T-cell (primary cell): ENCODE measurements at regions not wholly inside any gene's neighbourhood (a gene's known extent, or its start where the extent isn't known, plus 50 kb on each side); places are given as distances from the start of the nearest gene placed in this dataset.
"Not testable (repeated sequence)": the region's sequence is repeated elsewhere in the genome, so short reads cannot be mapped to it uniquely, and the experiment has no call there.

Experiments
- ATAC-seq, 4 experiments: fragments of 200-7000 bp in 3 of 4; fragments of 150-1000 bp in 1 of 4; cut with Tn5 transposase; replicated peaks in 1 of 4; 1 replicate in 3 of 4; 2 replicates in 1 of 4; pipeline ENCODE4 v1.10.0; 2021; ENCODE audit warnings: moderate library complexity in 3 of 4, mild to moderate bottlenecking in 2 of 4, moderate number of reproducible peaks in 1 of 4
- CTCF ChIA-PET, 2 donors: fragments of 300-600 bp; sonication (Branson Sonifier 250); formaldehyde crosslinking; loops; one replicate each; lab custom pipeline; 2022; ENCODE audit warnings: antibody characterized with exemption in 2 of 2; lab: Charles Lee
- POLR2A ChIA-PET, 2 donors: fragments of 300-600 bp; sonication (Branson Sonifier 250); formaldehyde crosslinking; loops; one replicate each; lab custom pipeline; 2022; ENCODE audit warnings: antibody characterized with exemption in 2 of 2; lab: Charles Lee
- DNase-seq, 35 experiments: peaks; one replicate each; pipeline versions ENCODE4 v3.0.0 to v3.0.0-alpha.2; 2013 to 2023
- H3K27ac ChIP-seq: one replicate; pipeline ENCODE4 v1.5.1; 2013; ENCODE audit warnings: low read length
- H3K27me3 ChIP-seq, 2 experiments: replicated peaks in 1 of 2; 1 replicate in 1 of 2; 2 replicates in 1 of 2; pipeline versions ENCODE4 v1.6.1 to v1.7.0; 2013; ENCODE audit warnings: low read length in 1 of 2, mixed read lengths in 1 of 2; ENCODE audit not compliant: control insufficient read depth in 2 of 2, insufficient read depth in 2 of 2; ENCODE audit errors: extremely low read depth in 1 of 2
- H3K36me3 ChIP-seq, 2 donors: 1 replicate in 1 of 2; 2 replicates in 1 of 2; pipeline versions ENCODE4 v1.6.1 to v1.7.0; 2013; ENCODE audit warnings: low read length in 1 of 2; ENCODE audit not compliant: control insufficient read depth in 2 of 2, insufficient read depth in 1 of 2; ENCODE audit errors: extremely low read depth in 1 of 2
- H3K4me1 ChIP-seq, 2 experiments: 1 replicate in 1 of 2; 2 replicates in 1 of 2; pipeline versions ENCODE4 v1.6.1 to v1.7.0; 2013; ENCODE audit warnings: low read length in 2 of 2, mixed read lengths in 1 of 2; ENCODE audit not compliant: insufficient read depth in 2 of 2, control insufficient read depth in 1 of 2; ENCODE audit errors: extremely low read depth in 1 of 2
- H3K4me3 ChIP-seq, 2 donors: 1 replicate in 1 of 2; 2 replicates in 1 of 2; pipeline versions ENCODE4 v1.5.1 to v1.7.0; 2013; ENCODE audit warnings: mild to moderate bottlenecking in 2 of 2, low read length in 1 of 2, moderate library complexity in 1 of 2; ENCODE audit not compliant: control insufficient read depth in 1 of 2; ENCODE audit errors: extremely low read depth in 1 of 2
- H3K9me3 ChIP-seq: 2 replicates; pipeline ENCODE4 v1.7.0; 2013
- H3K27ac Mint-ChIP-seq, 2 donors: one replicate each; pipeline ENCODE4 v1.8.0; 2020 to 2021; ENCODE audit warnings: mild to moderate bottlenecking in 2 of 2, mixed read lengths in 2 of 2
- H3K27me3 Mint-ChIP-seq, 2 donors: one replicate each; pipeline ENCODE4 v1.8.0; 2021 to 2022; ENCODE audit warnings: mixed read lengths in 2 of 2
- H3K36me3 Mint-ChIP-seq: one replicate; pipeline ENCODE4 v1.8.0; 2021; ENCODE audit warnings: mixed read lengths
- H3K4me1 Mint-ChIP-seq, 3 donors: one replicate each; pipeline ENCODE4 v1.8.0; 2020 to 2022; ENCODE audit warnings: mixed read lengths in 3 of 3, mild to moderate bottlenecking in 1 of 3
- H3K4me3 Mint-ChIP-seq, 3 donors: one replicate each; pipeline ENCODE4 v1.8.0; 2020 to 2022; ENCODE audit warnings: mild to moderate bottlenecking in 3 of 3, mixed read lengths in 3 of 3, moderate library complexity in 3 of 3
- H3K9me3 Mint-ChIP-seq, 3 donors: one replicate each; pipeline ENCODE4 v1.8.0; 2020 to 2022; ENCODE audit warnings: mixed read lengths in 3 of 3
- WGBS: methylation state at CpG from one replicate; pipeline ENCODE4 v1.1.5; 2013; ENCODE audit warnings: missing lambda C conversion rate; ENCODE audit not compliant: insufficient coverage; 5-methylcytosine and 5-hydroxymethylcytosine counted together

DNA sequence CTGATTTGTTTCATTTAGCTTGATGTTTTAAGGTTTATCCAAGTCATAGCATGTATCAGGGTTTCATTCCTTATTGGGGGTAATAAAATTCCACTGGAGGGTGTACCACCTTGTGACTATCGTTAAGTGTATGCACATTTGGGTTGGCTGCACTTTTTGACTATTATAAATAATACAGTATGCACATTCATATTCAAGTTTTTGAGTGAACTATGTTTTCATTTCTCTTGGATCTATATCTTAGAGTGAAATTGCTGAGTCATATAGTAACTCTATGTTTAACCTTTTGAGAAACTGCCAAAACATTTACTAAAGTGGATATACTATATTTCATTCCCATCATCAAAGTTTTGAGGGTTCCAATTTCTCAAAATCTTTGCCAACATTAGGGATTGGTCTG is 952.7 kb downstream of the TDRD15 start:
- CTCF ChIA-PET: no interaction called here
- Histone ChIP-seq H3K27ac (no peak overlapping the region), H3K9me3 (peaks cover 4% of the 10 kb centered on the region), H3K27me3 (no peaks in the 10 kb centered on the region), H3K4me3 (no peak overlapping the region), H3K36me3 (no peaks in the 10 kb centered on the region), H3K4me1 (no peaks in the 10 kb centered on the region)
- H3K9me3 Mint-ChIP-seq: peaks cover 15 to 26% (median 15%) of the 10 kb centered on the region in 3 donors
- H3K36me3 Mint-ChIP-seq: no peaks in the 10 kb centered on the region
- no peak overlapping the region for H3K4me3 Mint-ChIP-seq
- DNase-seq (no peak), ATAC-seq (no peak)
- POLR2A ChIA-PET: no interaction called here
- H3K27ac Mint-ChIP-seq: no peak overlapping the region
- no CpG with 5 or more reads among the region's 1 CpG for WGBS
- no peaks in the 10 kb centered on the region for H3K27me3 Mint-ChIP-seq
- H3K4me1 Mint-ChIP-seq: no peaks in the 10 kb centered on the region

DNA sequence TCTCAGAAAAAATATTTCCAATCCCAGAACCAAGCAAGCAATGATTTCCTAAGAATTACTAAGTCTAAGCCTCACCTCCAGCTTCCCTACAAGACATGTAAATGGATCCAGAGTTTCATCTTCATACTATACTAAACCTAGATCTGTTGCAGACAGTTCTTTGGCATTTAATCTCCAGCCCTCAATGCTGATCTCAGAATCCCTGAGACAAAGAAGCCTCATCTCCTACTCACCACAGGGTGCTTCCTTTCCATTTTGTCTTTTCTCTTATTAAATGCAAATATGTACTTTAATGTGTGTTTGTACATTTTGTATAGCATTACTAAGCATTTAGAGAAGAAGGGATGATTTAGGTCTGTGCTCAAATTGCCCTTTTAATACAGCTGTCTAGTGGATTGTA is 954.9 kb downstream of the TDRD15 start:
- Mint-ChIP-seq H3K4me1 (no peaks in the 10 kb centered on the region), H3K27ac (no peak overlapping the region), H3K36me3 (no peaks in the 10 kb centered on the region), H3K4me3 (no peak overlapping the region), H3K27me3 (no peaks in the 10 kb centered on the region), H3K9me3 (peaks cover 6 to 13% (median 10%) of the 10 kb centered on the region in 3 donors)
- peaks cover 4% of the 10 kb centered on the region for H3K9me3 ChIP-seq
- no peaks in the 10 kb centered on the region for H3K27me3 ChIP-seq
- DNase-seq (no peak), ATAC-seq (no peak)
- ChIA-PET POLR2A (no interaction called here), CTCF (no interaction called here)
- no peak overlapping the region for H3K4me3 ChIP-seq
- no peaks in the 10 kb centered on the region for H3K4me1 ChIP-seq
- H3K36me3 ChIP-seq: no peaks in the 10 kb centered on the region
- H3K27ac ChIP-seq: no peak overlapping the region

DNA sequence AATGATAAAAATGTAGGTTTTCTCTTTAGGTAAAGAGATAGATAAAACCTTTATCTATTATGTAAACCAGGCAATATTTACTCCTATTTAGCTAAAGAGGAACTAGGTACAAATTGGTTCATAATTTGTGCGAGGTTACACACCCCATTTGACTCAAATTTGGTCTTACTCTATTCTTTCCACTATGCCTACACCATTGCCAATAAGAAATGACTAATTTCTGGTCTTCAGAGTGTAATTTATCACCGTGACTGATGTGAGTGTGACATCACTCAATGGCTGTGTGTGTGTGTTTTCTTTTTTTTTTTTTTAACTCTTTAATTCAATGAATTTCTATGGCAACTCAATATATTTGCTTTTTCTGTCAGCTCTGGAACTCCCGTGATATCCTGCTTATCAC is 955.8 kb downstream of the TDRD15 start:
- no peak for DNase-seq
- Histone ChIP-seq H3K36me3 (no peaks in the 10 kb centered on the region), H3K9me3 (peaks cover 4% of the 10 kb centered on the region), H3K4me1 (no peaks in the 10 kb centered on the region), H3K27me3 (no peaks in the 10 kb centered on the region), H3K27ac (no peak overlapping the region), H3K4me3 (no peak overlapping the region)
- Mint-ChIP-seq H3K36me3 (no peaks in the 10 kb centered on the region), H3K27me3 (no peaks in the 10 kb centered on the region), H3K27ac (no peak overlapping the region), H3K4me1 (no peaks in the 10 kb centered on the region), H3K9me3 (peaks cover 0 to 7% (median 5%) of the 10 kb centered on the region in 3 donors), H3K4me3 (no peak overlapping the region)
- POLR2A ChIA-PET: no interaction called here
- ATAC-seq: no peak
- WGBS: no CpG with 5 or more reads among the region's 3 CpGs
- CTCF ChIA-PET: no interaction called here

DNA sequence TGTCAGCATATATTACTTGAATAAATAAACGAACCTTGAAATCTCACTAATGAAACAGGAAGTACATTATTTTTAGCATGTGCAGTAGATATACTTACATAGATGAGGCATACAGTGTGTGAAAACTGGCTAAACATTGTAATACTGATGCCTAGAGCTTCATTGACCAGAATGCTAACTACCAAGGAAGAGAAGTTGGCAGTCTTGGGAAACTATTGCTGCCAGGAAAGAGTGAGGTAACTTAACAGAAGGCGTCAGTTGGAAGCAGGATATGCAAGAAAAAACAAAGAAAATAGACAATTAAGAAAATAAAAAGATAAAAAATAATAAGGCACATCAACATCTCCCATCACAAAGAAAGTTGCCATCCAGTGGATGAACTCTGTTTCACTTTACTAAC is 963.0 kb downstream of the TDRD15 start:
- no CpG with 5 or more reads among the region's 2 CpGs for WGBS
- CTCF ChIA-PET: no interaction called here
- peaks cover 6 to 18% (median 11%) of the 10 kb centered on the region in 3 donors for H3K9me3 Mint-ChIP-seq

DNA sequence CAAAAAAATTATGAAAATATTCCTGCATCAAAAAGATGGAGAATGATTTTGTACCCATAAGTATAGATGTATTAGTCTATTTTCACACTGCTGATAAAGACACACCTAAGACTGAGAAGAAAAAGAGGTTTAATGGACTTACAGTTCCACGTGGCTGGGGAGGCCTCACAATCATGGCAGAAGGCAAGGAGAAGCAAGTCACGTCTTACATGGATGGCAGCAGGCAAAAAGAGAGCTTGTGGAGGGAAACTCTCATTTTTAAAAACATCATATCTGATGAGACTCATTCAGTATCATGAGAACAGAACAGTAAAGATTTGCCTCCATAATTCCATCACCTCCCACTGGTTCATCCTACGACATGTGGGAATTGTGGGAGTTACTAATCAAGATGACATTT is 979.8 kb downstream of the TDRD15 start:
- H3K4me3 Mint-ChIP-seq, H3K4me1 Mint-ChIP-seq, H3K36me3 Mint-ChIP-seq, H3K9me3 ChIP-seq, H3K4me3 ChIP-seq, H3K27ac ChIP-seq, H3K27me3 ChIP-seq, H3K27ac Mint-ChIP-seq, DNase-seq, ATAC-seq, H3K36me3 ChIP-seq, H3K4me1 ChIP-seq, H3K27me3 Mint-ChIP-seq, CTCF ChIA-PET, POLR2A ChIA-PET: not testable (repeated sequence)
- peaks cover 8 to 13% (median 11%) of the 10 kb centered on the region in 3 donors for H3K9me3 Mint-ChIP-seq
- WGBS: no CpG with 5 or more reads among the region's 3 CpGs

More for the DNA sequence above, 963.0 kb downstream of the TDRD15 start:
- H3K9me3 ChIP-seq: no peaks in the 10 kb centered on the region
- Mint-ChIP-seq H3K27ac (no peak overlapping the region), H3K27me3 (no peaks in the 10 kb centered on the region), H3K4me3 (no peak overlapping the region), H3K4me1 (no peaks in the 10 kb centered on the region), H3K36me3 (no peaks in the 10 kb centered on the region)
- H3K27ac ChIP-seq: no peak overlapping the region
- ATAC-seq: no peak
- no peaks in the 10 kb centered on the region for H3K27me3 ChIP-seq
- POLR2A ChIA-PET: no interaction called here
- H3K36me3 ChIP-seq: no peaks in the 10 kb centered on the region
- no peaks in the 10 kb centered on the region for H3K4me1 ChIP-seq
- H3K4me3 ChIP-seq: no peak overlapping the region
- DNase-seq: no peak

DNA sequence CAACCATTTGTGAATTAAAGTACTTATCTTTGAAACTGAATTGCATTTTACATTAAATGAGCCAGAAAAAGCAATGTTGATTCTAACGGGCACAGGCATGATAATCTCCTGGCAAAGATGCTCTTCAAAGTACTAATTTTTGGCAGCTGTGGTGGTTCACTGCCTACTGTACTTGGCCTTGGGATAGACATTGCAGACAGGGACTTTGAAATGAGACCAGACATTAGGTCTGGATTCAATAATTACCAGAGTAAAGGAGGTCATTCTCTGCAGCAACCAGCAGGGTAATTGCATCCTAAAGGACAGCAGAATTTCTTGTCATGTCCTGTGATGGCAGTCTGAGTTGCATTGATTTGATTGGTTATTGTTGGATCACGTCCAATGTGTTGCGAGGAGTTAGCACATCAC is 986.5 kb downstream of the TDRD15 start:
- no peaks in the 10 kb centered on the region for H3K4me1 ChIP-seq
- no peaks in the 10 kb centered on the region for H3K27me3 ChIP-seq
- no peak overlapping the region for H3K4me3 ChIP-seq
- H3K27ac Mint-ChIP-seq: no peak overlapping the region
- H3K36me3 Mint-ChIP-seq: no peaks in the 10 kb centered on the region
- DNase-seq (no peak), ATAC-seq (no peak)
- H3K4me1 Mint-ChIP-seq: no peaks in the 10 kb centered on the region
- no peaks in the 10 kb centered on the region for H3K9me3 ChIP-seq
- POLR2A ChIA-PET: no interaction called here
- no peaks in the 10 kb centered on the region for H3K36me3 ChIP-seq
- CTCF ChIA-PET: interaction anchor here in 1 of 2 donors (0.7 kb wide), 1 partner anchor 40 kb away, joined by 5 read pairs; no protein-coding TSS in a partner anchor
- WGBS: 89% methylated on average over 1 of the region's 3 CpGs
- H3K27ac ChIP-seq: no peak overlapping the region
- H3K4me3 Mint-ChIP-seq: no peak overlapping the region
- no peaks in the 10 kb centered on the region for H3K27me3 Mint-ChIP-seq
- H3K9me3 Mint-ChIP-seq: peaks cover 15 to 17% (median 16%) of the 10 kb centered on the region in 3 donors

DNA sequence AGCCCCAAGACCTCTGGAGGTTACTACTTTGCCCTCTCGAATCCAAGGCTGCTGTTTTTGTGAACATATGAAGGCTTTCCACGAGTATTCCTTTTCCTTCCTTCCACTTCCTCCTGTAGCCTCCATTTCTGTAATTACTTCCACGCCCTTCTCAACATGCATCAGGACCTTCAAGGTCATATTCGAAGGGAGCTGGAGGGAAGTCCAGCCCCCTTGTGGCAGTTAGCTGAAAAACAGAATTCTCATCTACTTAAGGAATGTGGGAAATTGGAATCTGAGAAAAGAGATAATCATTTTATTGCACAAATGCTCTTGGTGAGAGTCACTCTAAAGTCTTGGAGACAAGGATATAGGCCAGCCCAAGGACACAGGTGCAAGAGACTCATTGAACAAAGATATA is 1000.2 kb downstream of the TDRD15 start:
- H3K4me1 ChIP-seq: no peaks in the 10 kb centered on the region
- no peak for DNase-seq
- no peak for ATAC-seq
- no peaks in the 10 kb centered on the region for H3K36me3 ChIP-seq
- no peak overlapping the region for H3K4me3 ChIP-seq
- Mint-ChIP-seq H3K4me1 (no peaks in the 10 kb centered on the region), H3K4me3 (no peak overlapping the region), H3K36me3 (no peaks in the 10 kb centered on the region), H3K27me3 (no peaks in the 10 kb centered on the region), H3K27ac (no peak overlapping the region), H3K9me3 (peaks cover 15 to 35% (median 24%) of the 10 kb centered on the region in 3 donors)
- no peaks in the 10 kb centered on the region for H3K9me3 ChIP-seq
- ChIA-PET POLR2A (no interaction called here), CTCF (no interaction called here)
- H3K27ac ChIP-seq: no peak overlapping the region
- H3K27me3 ChIP-seq: no peaks in the 10 kb centered on the region
- WGBS: 0% methylated on average over 1 of the region's 4 CpGs
